PC-9 (cell line): ENCODE measurements at regions not wholly inside any gene's neighbourhood (a gene's known extent, or its start where the extent isn't known, plus 50 kb on each side); places are given as distances from the start of the nearest gene placed in this dataset.
"Not testable (repeated sequence)": the region's sequence is repeated elsewhere in the genome, so short reads cannot be mapped to it uniquely, and the experiment has no call there.

Experiments
- BruUV-seq: library from RNA; stranded (reverse); fragments of 400-500 nt; replicated peaks from 2 replicates; lab custom pipeline; 2021; lab: Mats Ljungman, UMichigan
- CTCF ChIA-PET: fragments of 300-600 bp; sonication (Branson Sonifier 250); formaldehyde crosslinking; loops from one replicate; lab custom pipeline; 2022; ENCODE audit warnings: antibody characterized with exemption; lab: Charles Lee
- POLR2A ChIA-PET: fragments of 300-600 bp; sonication (Branson Sonifier 250); formaldehyde crosslinking; loops from one replicate; lab custom pipeline; 2022; ENCODE audit warnings: antibody characterized with exemption; ENCODE audit not compliant: unreplicated experiment; lab: Charles Lee
- DNase-seq, 2 experiments: peaks; one replicate each; pipeline versions ENCODE4 v3.0.0 to v3.0.0-alpha.2; 2015 to 2022; ENCODE audit warnings: mixed read lengths in 1 of 2
- H2AFZ ChIP-seq: fragments of 200-600 bp; sonication (generic); 2 replicates; pipeline ENCODE4 v1.8.1; 2017; ENCODE audit warnings: antibody characterized with exemption
- H3F3A ChIP-seq: fragments of 200-600 bp; sonication (generic); 2 replicates; pipeline ENCODE4 v1.8.1; 2017; ENCODE audit warnings: antibody characterized with exemption, mild to moderate bottlenecking, low read depth; ENCODE audit not compliant: insufficient read depth
- H3K27ac ChIP-seq: fragments of 200-600 bp; sonication (generic); 2 replicates; pipeline ENCODE4 v1.6.1; 2016; ENCODE audit warnings: mixed run types
- H3K27me3 ChIP-seq: fragments of 200-600 bp; sonication (generic); 2 replicates; pipeline ENCODE4 v1.6.1; 2016; ENCODE audit warnings: low read depth, mixed run types; ENCODE audit not compliant: insufficient read depth
- H3K36me3 ChIP-seq: fragments of 200-600 bp; sonication (generic); 2 replicates; pipeline ENCODE4 v1.6.1; 2016; ENCODE audit warnings: low read depth, mixed run types
- H3K4me1 ChIP-seq: fragments of 200-600 bp; sonication (generic); replicated peaks from 2 replicates; pipeline ENCODE4 v1.6.1; 2016; ENCODE audit warnings: mixed run types; ENCODE audit not compliant: insufficient read depth
- H3K4me2 ChIP-seq: fragments of 200-600 bp; sonication (generic); 2 replicates; pipeline ENCODE4 v1.6.1; 2017; ENCODE audit warnings: mixed run types
- H3K4me3 ChIP-seq: fragments of 200-600 bp; sonication (generic); 2 replicates; pipeline ENCODE4 v1.6.1; 2016; ENCODE audit warnings: mixed run types
- H3K79me2 ChIP-seq: fragments of 200-600 bp; sonication (generic); 2 replicates; pipeline ENCODE4 v1.6.1; 2017; ENCODE audit warnings: low read depth, mixed run types
- H3K9me2 ChIP-seq: fragments of 200-600 bp; sonication (generic); 2 replicates; pipeline ENCODE4 v1.8.1; 2017; ENCODE audit warnings: mild to moderate bottlenecking; ENCODE audit not compliant: insufficient read depth
- H3K9me3 ChIP-seq: fragments of 200-600 bp; sonication (generic); 2 replicates; pipeline ENCODE4 v1.8.1; 2016; ENCODE audit warnings: low read depth; ENCODE audit not compliant: insufficient read depth
- H4K20me1 ChIP-seq: fragments of 200-600 bp; sonication (generic); 2 replicates; pipeline ENCODE4 v1.8.1; 2017; ENCODE audit not compliant: insufficient read depth
- EZH2 ChIP-seq: fragments of 200-600 bp; sonication (generic); IDR thresholded peaks from 2 replicates; pipeline ENCODE4 v1.8.0; 2017; ENCODE audit warnings: antibody characterized with exemption, low read depth
- intact Hi-C: fragments of 100-400 bp; cut with micrococcal nuclease; formaldehyde crosslinking; loops from one replicate; pipeline ENCODE4 v1.10.0; 2022; ENCODE audit not compliant: unreplicated experiment
- TF ChIP-seq, protein P1 (sequence below): fragments of 200-600 bp; sonication (generic); conservative IDR thresholded peaks from 2 replicates; pipeline ENCODE4 v1.6.1; 2017; ENCODE audit warnings: mixed run types, antibody characterized with exemption, mild to moderate bottlenecking, moderate library complexity

DNA sequence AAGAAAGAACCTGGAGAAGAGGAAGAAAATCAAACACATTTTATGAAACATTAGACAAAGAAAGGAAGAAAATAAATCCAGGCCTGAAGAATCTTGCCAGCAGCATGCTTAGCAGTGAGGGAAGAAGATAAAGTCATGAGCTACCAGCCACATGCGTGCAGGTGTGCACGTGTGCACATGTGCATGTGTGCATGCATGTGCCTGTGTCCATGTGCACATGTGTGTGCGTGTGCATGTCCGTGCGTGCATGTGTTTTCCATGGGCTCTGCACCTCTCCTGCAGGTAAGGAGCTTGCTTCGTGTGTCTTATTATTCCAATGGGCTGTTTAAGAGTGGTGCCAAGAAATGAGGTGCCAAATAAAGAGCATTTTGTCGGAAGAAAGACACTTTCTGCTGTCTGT lies 322.2 kb downstream of the FGFR2 start:
- BruUV-seq, result no TSS peak
- POLR2A ChIA-PET, result no interaction called here
- H3K4me2 ChIP-seq, result no peak overlapping the region

GRCh38 chr10:121276822-121277221 lies 321.4 kb downstream of the FGFR2 start:
- H3K27me3 ChIP-seq, result peaks cover 9% of the 10 kb centered on the region; the same call in 1 of the 2 replicates
- BruUV-seq, result no TSS peak
- H3K9me2 ChIP-seq, result no peaks in the 10 kb centered on the region
- no peaks in the 10 kb centered on the region for H3K9me3 ChIP-seq
- POLR2A ChIA-PET, result no interaction called here
- H3K36me3 ChIP-seq, result no peaks in the 10 kb centered on the region
- no peaks in the 10 kb centered on the region for H3K4me1 ChIP-seq
- no peak overlapping the region for H2AFZ ChIP-seq
- H3K27ac ChIP-seq, result no peak overlapping the region
- no peak overlapping the region for H3K4me3 ChIP-seq
- no peaks in the 10 kb centered on the region for H4K20me1 ChIP-seq
- H3F3A ChIP-seq, result no peaks in the 10 kb centered on the region
- intact Hi-C loops, result no loop called here
- no peak overlapping the region for H3K4me2 ChIP-seq
- no peaks in the 10 kb centered on the region for H3K79me2 ChIP-seq
- no peak for TF ChIP-seq EZH2
- TF ChIP-seq, protein P1, sequence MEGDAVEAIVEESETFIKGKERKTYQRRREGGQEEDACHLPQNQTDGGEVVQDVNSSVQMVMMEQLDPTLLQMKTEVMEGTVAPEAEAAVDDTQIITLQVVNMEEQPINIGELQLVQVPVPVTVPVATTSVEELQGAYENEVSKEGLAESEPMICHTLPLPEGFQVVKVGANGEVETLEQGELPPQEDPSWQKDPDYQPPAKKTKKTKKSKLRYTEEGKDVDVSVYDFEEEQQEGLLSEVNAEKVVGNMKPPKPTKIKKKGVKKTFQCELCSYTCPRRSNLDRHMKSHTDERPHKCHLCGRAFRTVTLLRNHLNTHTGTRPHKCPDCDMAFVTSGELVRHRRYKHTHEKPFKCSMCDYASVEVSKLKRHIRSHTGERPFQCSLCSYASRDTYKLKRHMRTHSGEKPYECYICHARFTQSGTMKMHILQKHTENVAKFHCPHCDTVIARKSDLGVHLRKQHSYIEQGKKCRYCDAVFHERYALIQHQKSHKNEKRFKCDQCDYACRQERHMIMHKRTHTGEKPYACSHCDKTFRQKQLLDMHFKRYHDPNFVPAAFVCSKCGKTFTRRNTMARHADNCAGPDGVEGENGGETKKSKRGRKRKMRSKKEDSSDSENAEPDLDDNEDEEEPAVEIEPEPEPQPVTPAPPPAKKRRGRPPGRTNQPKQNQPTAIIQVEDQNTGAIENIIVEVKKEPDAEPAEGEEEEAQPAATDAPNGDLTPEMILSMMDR, result no peak
- CTCF ChIA-PET, result no interaction called here
- no peak for DNase-seq

More for the DNA sequence above, 322.2 kb downstream of the FGFR2 start:
- H3K9me3 ChIP-seq, result no peaks in the 10 kb centered on the region
- CTCF ChIA-PET, result no interaction called here
- no peaks in the 10 kb centered on the region for H3K9me2 ChIP-seq
- no peak overlapping the region for H3K4me3 ChIP-seq
- no peaks in the 10 kb centered on the region for H3F3A ChIP-seq
- no peaks in the 10 kb centered on the region for H4K20me1 ChIP-seq
- H3K27me3 ChIP-seq, result peaks cover 12% of the 10 kb centered on the region; the same call in 1 of the 2 replicates
- no peaks in the 10 kb centered on the region for H3K79me2 ChIP-seq
- H3K36me3 ChIP-seq, result no peaks in the 10 kb centered on the region
- H3K4me1 ChIP-seq, result no peaks in the 10 kb centered on the region
- no peak overlapping the region for H2AFZ ChIP-seq
- no peak for TF ChIP-seq EZH2
- TF ChIP-seq, protein P1, result no peak
- no peak for DNase-seq
- H3K27ac ChIP-seq, result no peak overlapping the region
- intact Hi-C loops, result no loop called here

DNA sequence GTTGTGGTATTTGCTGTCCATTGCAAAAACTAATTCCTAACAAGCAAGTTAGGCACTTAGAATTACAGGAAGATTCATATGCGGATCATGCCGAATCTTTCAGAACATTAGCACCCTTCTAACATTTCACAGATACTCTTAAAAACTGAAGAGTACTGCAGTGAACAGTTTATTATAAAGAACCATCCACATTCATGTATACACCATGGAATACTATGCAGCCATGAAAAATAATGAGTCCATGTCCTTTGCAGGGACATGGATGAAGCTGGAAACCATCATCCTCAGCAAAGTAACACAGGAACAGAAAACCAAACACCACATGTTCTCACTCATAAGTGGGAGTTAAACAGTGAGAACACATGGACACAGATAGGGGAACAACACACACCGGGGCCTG lies 319.9 kb downstream of the FGFR2 start:
- H3K9me2 ChIP-seq, DNase-seq, H3F3A ChIP-seq, POLR2A ChIA-PET, H3K9me3 ChIP-seq, H3K4me1 ChIP-seq, intact Hi-C loops, H2AFZ ChIP-seq, H3K4me3 ChIP-seq, H3K27me3 ChIP-seq, H3K36me3 ChIP-seq, CTCF ChIA-PET, H3K4me2 ChIP-seq, H3K79me2 ChIP-seq, BruUV-seq, H4K20me1 ChIP-seq, H3K27ac ChIP-seq: not testable (repeated sequence)

- H2AFZ ChIP-seq, result no peak overlapping the region
- BruUV-seq, result no TSS peak
- H4K20me1 ChIP-seq, result no peaks in the 10 kb centered on the region
- no peak overlapping the region for H3K4me2 ChIP-seq
- no peaks in the 10 kb centered on the region for H3F3A ChIP-seq
- H3K79me2 ChIP-seq, result no peaks in the 10 kb centered on the region
- POLR2A ChIA-PET, result no interaction called here
- no peaks in the 10 kb centered on the region for H3K36me3 ChIP-seq
- 0 out of 2 replicates have a peak, but pooled peaks cover 2% of the 10 kb centered on the region for H3K27me3 ChIP-seq
- H3K9me2 ChIP-seq, result no peaks in the 10 kb centered on the region
- no peak overlapping the region for H3K4me3 ChIP-seq
- DNase-seq, result no peak
- H3K9me3 ChIP-seq, result no peaks in the 10 kb centered on the region
- intact Hi-C loops, result no loop called here
- no peak for TF ChIP-seq EZH2
- TF ChIP-seq, protein P1, result no peak
- H3K4me1 ChIP-seq, result no peaks in the 10 kb centered on the region
- no peak overlapping the region for H3K27ac ChIP-seq
- CTCF ChIA-PET, result no interaction called here
Measured at GRCh38 chr10:121281576-121281975, 316.7 kb downstream of the FGFR2 start.
